Calu3 (cell line): ENCODE measurements at regions not wholly inside any gene's neighbourhood (a gene's known extent, or its start where the extent isn't known, plus 50 kb on each side); places are given as distances from the start of the nearest gene placed in this dataset.

ENCODE experiments used
- BruUV-seq: library from RNA; stranded (reverse); fragments of 400-500 nt; replicated peaks from 2 replicates; lab custom pipeline; 2021; lab: Mats Ljungman, UMichigan
- CTCF ChIA-PET: fragments of 300-600 bp; sonication (Branson Sonifier 250); formaldehyde crosslinking; loops from one replicate; lab custom pipeline; 2022; ENCODE audit warnings: antibody characterized with exemption; lab: Charles Lee
- DNase-seq: peaks from one replicate; pipeline ENCODE4 v3.0.0; 2022
- H3K27ac Mint-ChIP-seq: one replicate; pipeline ENCODE4 v1.8.0; 2022; ENCODE audit warnings: mixed read lengths; ENCODE audit not compliant: unreplicated experiment
- H3K27me3 Mint-ChIP-seq: one replicate; pipeline ENCODE4 v1.8.0; 2022; ENCODE audit warnings: mixed read lengths; ENCODE audit not compliant: unreplicated experiment
- H3K36me3 Mint-ChIP-seq: one replicate; pipeline ENCODE4 v1.8.0; 2022; ENCODE audit warnings: mild to moderate bottlenecking, moderate library complexity, mixed read lengths; ENCODE audit not compliant: insufficient read depth, unreplicated experiment
- H3K4me1 Mint-ChIP-seq: one replicate; pipeline ENCODE4 v1.8.0; 2022; ENCODE audit warnings: mild to moderate bottlenecking, low read depth, mixed read lengths; ENCODE audit not compliant: unreplicated experiment
- H3K4me3 Mint-ChIP-seq: one replicate; pipeline ENCODE4 v1.8.0; 2022; ENCODE audit warnings: mild to moderate bottlenecking, low read depth, moderate library complexity, mixed read lengths; ENCODE audit not compliant: unreplicated experiment
- H3K9me3 Mint-ChIP-seq: one replicate; pipeline ENCODE4 v1.8.0; 2022; ENCODE audit warnings: low read depth, mixed read lengths; ENCODE audit not compliant: unreplicated experiment
- intact Hi-C: fragments of 100-400 bp; cut with micrococcal nuclease; formaldehyde crosslinking; loops from one replicate; pipeline ENCODE4 v1.10.0; 2022; ENCODE audit not compliant: unreplicated experiment
- TF ChIP-seq, protein P1 (sequence below): fragments of 200-600 bp; IDR thresholded peaks from one replicate; pipeline ENCODE4 v1.8.0; 2022; ENCODE audit warnings: antibody characterized with exemption; ENCODE audit not compliant: unreplicated experiment

- no peak overlapping the region for H3K4me3 Mint-ChIP-seq
- CTCF ChIA-PET, result no interaction called here
These were observed 200.1 kb upstream of the DAB1 start for GRCh38 chr1:57623791-57624538.

GRCh38 chr1:57623039-57623790, 199.4 kb upstream of the DAB1 start:
- no TSS peak for BruUV-seq
- TF ChIP-seq, protein P1, sequence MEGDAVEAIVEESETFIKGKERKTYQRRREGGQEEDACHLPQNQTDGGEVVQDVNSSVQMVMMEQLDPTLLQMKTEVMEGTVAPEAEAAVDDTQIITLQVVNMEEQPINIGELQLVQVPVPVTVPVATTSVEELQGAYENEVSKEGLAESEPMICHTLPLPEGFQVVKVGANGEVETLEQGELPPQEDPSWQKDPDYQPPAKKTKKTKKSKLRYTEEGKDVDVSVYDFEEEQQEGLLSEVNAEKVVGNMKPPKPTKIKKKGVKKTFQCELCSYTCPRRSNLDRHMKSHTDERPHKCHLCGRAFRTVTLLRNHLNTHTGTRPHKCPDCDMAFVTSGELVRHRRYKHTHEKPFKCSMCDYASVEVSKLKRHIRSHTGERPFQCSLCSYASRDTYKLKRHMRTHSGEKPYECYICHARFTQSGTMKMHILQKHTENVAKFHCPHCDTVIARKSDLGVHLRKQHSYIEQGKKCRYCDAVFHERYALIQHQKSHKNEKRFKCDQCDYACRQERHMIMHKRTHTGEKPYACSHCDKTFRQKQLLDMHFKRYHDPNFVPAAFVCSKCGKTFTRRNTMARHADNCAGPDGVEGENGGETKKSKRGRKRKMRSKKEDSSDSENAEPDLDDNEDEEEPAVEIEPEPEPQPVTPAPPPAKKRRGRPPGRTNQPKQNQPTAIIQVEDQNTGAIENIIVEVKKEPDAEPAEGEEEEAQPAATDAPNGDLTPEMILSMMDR, result no peak
- no peak overlapping the region for H3K4me3 Mint-ChIP-seq
- H3K27me3 Mint-ChIP-seq, result no peaks in the 10 kb centered on the region
- intact Hi-C loops, result no loop called here
- CTCF ChIA-PET, result interaction anchor here (0.6 kb wide), 1 partner anchor 597 kb away, joined by 3 read pairs; no protein-coding TSS in a partner anchor
- H3K4me1 Mint-ChIP-seq, result peaks cover 6% of the 10 kb centered on the region
- peaks cover 5% of the 10 kb centered on the region for H3K9me3 Mint-ChIP-seq
- no peak overlapping the region for H3K27ac Mint-ChIP-seq
- DNase-seq, result peak; percentile 7
- H3K36me3 Mint-ChIP-seq, result no peaks in the 10 kb centered on the region

More at GRCh38 chr1:57623791-57624538, 200.1 kb upstream of the DAB1 start:
- Mint-ChIP-seq H3K27me3 (no peaks in the 10 kb centered on the region), H3K36me3 (no peaks in the 10 kb centered on the region), H3K27ac (no peak overlapping the region), H3K4me1 (peaks cover 6% of the 10 kb centered on the region), H3K9me3 (peaks cover 7% of the 10 kb centered on the region)
- TF ChIP-seq, protein P1, result no peak
- no peak for DNase-seq
- intact Hi-C loops, result no loop called here
- BruUV-seq, result no TSS peak

DNA sequence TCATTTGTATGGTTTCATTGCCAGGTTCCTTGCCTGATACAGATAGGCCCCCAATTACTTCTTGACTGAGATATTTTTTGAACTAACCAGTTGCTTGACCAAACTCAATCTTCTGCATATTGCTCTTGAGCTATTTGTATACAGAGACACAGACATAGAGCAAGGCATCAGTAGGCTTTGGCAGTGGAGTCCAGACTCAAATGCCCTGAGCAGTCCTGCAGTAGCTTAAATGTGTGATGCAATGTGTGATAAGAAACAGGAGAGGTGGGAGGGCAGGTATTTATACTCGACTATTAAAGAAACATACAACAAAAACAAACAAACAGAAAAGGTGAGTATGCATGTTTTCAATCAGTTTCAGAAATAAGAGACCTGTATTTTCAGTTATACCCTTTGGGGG, 197.9 kb upstream of the DAB1 start:
- TF ChIP-seq, protein P1, result no peak
- Mint-ChIP-seq H3K4me3 (no peak overlapping the region), H3K4me1 (peaks cover 6% of the 10 kb centered on the region), H3K27me3 (no peaks in the 10 kb centered on the region), H3K27ac (no peak overlapping the region), H3K36me3 (no peaks in the 10 kb centered on the region), H3K9me3 (peaks cover 2% of the 10 kb centered on the region)
- CTCF ChIA-PET, result interaction anchor here (0.6 kb wide), 2 partner anchors 139 to 1611 kb away, joined by 3 to 8 read pairs; no protein-coding TSS in a partner anchor
- no TSS peak for BruUV-seq
- intact Hi-C loops, result no loop called here
- no peak for DNase-seq

DNA sequence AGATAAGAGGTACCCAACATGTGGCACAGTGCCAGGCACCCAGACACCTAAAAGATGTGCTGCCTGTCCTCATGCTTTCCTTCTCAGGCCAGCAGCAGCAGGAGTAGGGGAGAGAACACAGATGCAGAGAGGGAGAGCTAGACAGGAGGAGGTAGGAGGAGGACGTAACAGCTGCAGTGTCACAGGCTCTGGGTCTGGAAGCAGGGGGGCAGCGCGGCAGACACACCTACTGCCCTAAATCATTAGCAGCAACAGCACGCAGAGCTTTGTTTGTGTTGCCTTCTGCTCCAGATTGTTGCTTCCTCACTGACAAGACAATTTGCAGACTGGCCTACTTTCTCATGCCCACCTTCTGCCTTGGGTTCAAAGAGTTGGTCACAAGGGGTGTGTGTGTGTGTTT, 196.7 kb upstream of the DAB1 start:
- no TSS peak for BruUV-seq
- Mint-ChIP-seq H3K36me3 (no peaks in the 10 kb centered on the region), H3K4me3 (no peak overlapping the region), H3K27ac (no peak overlapping the region), H3K4me1 (peaks cover 6% of the 10 kb centered on the region), H3K27me3 (no peaks in the 10 kb centered on the region), H3K9me3 (peaks cover 2% of the 10 kb centered on the region)
- CTCF ChIA-PET, result no interaction called here
- no peak for DNase-seq
- intact Hi-C loops, result no loop called here
- TF ChIP-seq, protein P1, result no peak
